Ishikawa (cell line): ENCODE measurements at regions not wholly inside any gene's neighbourhood (a gene's known extent, or its start where the extent isn't known, plus 50 kb on each side); places are given as distances from the start of the nearest gene placed in this dataset.

ENCODE experiments used
- CEBPB ChIP-seq: IDR thresholded peaks from 2 replicates; pipeline ENCODE4 v1.6.1; 2012
- CREB1 ChIP-seq: IDR thresholded peaks from 2 replicates; pipeline ENCODE4 v1.6.1; 2012; ENCODE audit warnings: low read depth
- EGR1 ChIP-seq: IDR thresholded peaks from 2 replicates; pipeline ENCODE4 v1.6.1; 2012
- EP300 ChIP-seq: IDR thresholded peaks from 2 replicates; pipeline ENCODE4 v1.6.1; 2012; ENCODE audit warnings: borderline replicate concordance
- FOXM1 ChIP-seq: IDR thresholded peaks from 2 replicates; pipeline ENCODE4 v1.6.1; 2012; ENCODE audit warnings: low read depth, borderline replicate concordance
- MAX ChIP-seq: IDR thresholded peaks from 2 replicates; pipeline ENCODE4 v1.6.1; 2012
- NFIC ChIP-seq: IDR thresholded peaks from 2 replicates; pipeline ENCODE4 v1.6.1; 2012
- RAD21 ChIP-seq: IDR thresholded peaks from 2 replicates; pipeline ENCODE4 v1.6.1; 2012; ENCODE audit warnings: low read depth
- REST ChIP-seq: IDR thresholded peaks from 2 replicates; pipeline ENCODE4 v1.6.1; 2012; ENCODE audit warnings: low read depth, mild to moderate bottlenecking
- TAF1 ChIP-seq: IDR thresholded peaks from 2 replicates; pipeline ENCODE4 v1.6.1; 2012; ENCODE audit warnings: low read depth, mild to moderate bottlenecking
- TCF12 ChIP-seq: IDR thresholded peaks from 2 replicates; pipeline ENCODE4 v1.6.1; 2012; ENCODE audit warnings: low read depth
- TEAD4 ChIP-seq: IDR thresholded peaks from 2 replicates; pipeline ENCODE4 v1.6.1; 2012
- USF1 ChIP-seq: IDR thresholded peaks from 2 replicates; pipeline ENCODE4 v1.6.1; 2012
- YY1 ChIP-seq: IDR thresholded peaks from 2 replicates; pipeline ENCODE4 v1.6.1; 2012; ENCODE audit warnings: low read depth
- ZBTB7A ChIP-seq: IDR thresholded peaks from 2 replicates; pipeline ENCODE4 v1.6.1; 2012; ENCODE audit warnings: low read depth

- TF ChIP-seq YY1 (no peak), MAX (no peak), FOXM1 (no peak), TCF12 (no peak), CEBPB (no peak), TAF1 (no peak), CREB1 (no peak), TEAD4 (no peak), RAD21 (no peak), REST (no peak), NFIC (no peak), EP300 (no peak), USF1 (no peak), EGR1 (no peak), ZBTB7A (no peak)
Observed at GRCh38 chr3:59143447-59143846, 93.6 kb upstream of the CFAP20DC start.

GRCh38 chr3:59142556-59142955 is 92.7 kb upstream of the CFAP20DC start:
- TF ChIP-seq ZBTB7A (no peak), FOXM1 (no peak), EP300 (no peak), RAD21 (no peak), CEBPB (no peak), YY1 (no peak), TAF1 (no peak), EGR1 (no peak), TEAD4 (no peak), USF1 (no peak), TCF12 (no peak), MAX (no peak), CREB1 (no peak), NFIC (no peak), REST (no peak)

GRCh38 chr3:59138966-59139365 is 89.1 kb upstream of the CFAP20DC start:
- TF ChIP-seq TEAD4, result no peak
- TF ChIP-seq YY1, result no peak
- TF ChIP-seq REST, result no peak
- TF ChIP-seq RAD21, result no peak
- no peak for TF ChIP-seq CREB1
- no peak for TF ChIP-seq MAX
- no peak for TF ChIP-seq CEBPB

- TF ChIP-seq TEAD4 (no peak), USF1 (no peak), CREB1 (no peak), REST (no peak), TCF12 (no peak), ZBTB7A (no peak), NFIC (no peak), EP300 (no peak), MAX (no peak), RAD21 (no peak), FOXM1 (no peak), TAF1 (no peak), EGR1 (no peak), YY1 (no peak), CEBPB (no peak)
Observed at GRCh38 chr3:59137415-59137814, 87.6 kb upstream of the CFAP20DC start.
